ENCODE measurements at regions not wholly inside any gene's neighbourhood (a gene's known extent, or its start where the extent isn't known, plus 50 kb on each side); places are given as distances from the start of the nearest gene placed in this dataset.
"Not testable (repeated sequence)": the region's sequence is repeated elsewhere in the genome, so short reads cannot be mapped to it uniquely, and the experiment has no call there.

DNA sequence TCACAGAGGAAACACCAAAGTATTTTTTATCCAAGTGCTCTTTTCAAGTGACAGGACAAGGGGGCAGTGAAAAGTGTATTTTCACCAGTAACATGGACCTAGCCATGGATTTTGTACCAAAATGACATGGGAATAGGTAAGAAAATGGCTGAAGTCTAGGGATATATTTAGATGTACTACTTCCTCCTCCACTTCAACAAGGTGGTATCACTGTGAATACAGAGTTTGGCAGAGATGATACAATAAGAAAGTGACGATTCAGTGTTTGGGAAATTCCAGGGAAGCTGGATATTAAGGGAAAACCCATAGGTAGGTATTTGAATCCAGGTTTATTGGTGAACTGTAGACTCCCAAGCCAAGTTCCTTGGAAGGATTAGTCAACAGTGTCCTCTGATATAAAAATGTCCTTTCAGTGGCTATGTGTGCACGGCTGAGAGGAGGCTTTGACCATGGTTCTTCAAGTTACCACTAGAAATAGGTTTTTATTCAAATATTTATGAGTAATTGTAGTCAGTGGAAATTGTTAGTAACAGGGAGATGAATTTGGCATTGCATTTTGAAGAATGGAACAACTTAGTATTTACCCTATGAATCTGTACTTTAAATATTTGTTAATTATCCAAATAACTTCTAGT is 356.0 kb upstream of the CITED2 start:
- no peak for TF ChIP-seq CTCF (IDR thresholded peaks at IDR 0.05; ENCODE audit: unreplicated experiment)
- H3K4me3 Mint-ChIP-seq (ENCODE audit: unreplicated experiment): no peak overlapping the region
- POLR2A ChIA-PET: interaction anchor here (0.9 to 3.1 kb wide), 3 partner anchors 9 to 35 kb away, joined by 3 to 11 read pairs (median 4); no protein-coding TSS in a partner anchor
- H3K9me3 Mint-ChIP-seq (ENCODE audit: unreplicated experiment): peaks cover 10% of the 10 kb centered on the region
- peaks cover 16% of the 10 kb centered on the region for H3K4me1 Mint-ChIP-seq (ENCODE audit: insufficient read depth, unreplicated experiment)
- no peak overlapping the region for H3K27ac Mint-ChIP-seq (ENCODE audit: low read depth, unreplicated experiment)
- no TSS peak for BruUV-seq (replicated peaks)
- CTCF ChIA-PET: interaction anchor here (1.1 kb wide), 1 partner anchor 361 kb away, joined by 4 read pairs; no protein-coding TSS in a partner anchor
- intact Hi-C loops (cut with micrococcal nuclease): loop anchor here (10.0 kb wide), 1 partner anchor 356 kb away; the partner anchor contains the start of gene CITED2
- H3K27me3 Mint-ChIP-seq (ENCODE audit: insufficient read depth, unreplicated experiment): no peaks in the 10 kb centered on the region
- no peaks in the 10 kb centered on the region for H3K36me3 Mint-ChIP-seq (ENCODE audit: insufficient read depth, unreplicated experiment)
- no peak for DNase-seq (ENCODE audit: unreplicated experiment)

DNA sequence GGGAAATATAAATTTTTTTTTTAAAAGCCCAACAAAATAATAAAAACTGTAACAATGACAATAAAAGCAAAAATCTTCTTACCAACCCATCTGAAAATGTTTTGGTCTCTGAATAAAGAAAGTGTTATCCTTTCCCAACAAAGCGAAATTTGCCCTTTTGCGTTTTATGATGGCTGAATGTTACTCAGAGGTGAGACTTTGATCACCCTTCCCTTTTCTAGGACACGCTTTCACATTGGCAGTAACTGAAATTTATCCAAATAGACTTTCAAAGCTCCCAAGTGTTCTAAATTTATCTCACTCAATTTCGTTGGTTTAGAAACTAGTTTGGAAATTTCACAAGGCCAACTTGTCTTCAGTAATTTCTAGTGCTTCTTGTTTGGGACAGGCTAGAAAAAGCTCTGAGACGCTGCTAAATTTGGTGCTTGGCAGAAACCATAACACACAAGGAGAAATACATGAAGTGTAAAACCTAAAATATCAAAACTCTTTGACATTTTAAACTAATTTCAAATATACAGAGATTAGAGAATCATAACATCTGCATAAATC is 354.5 kb upstream of the CITED2 start:
- no TSS peak for BruUV-seq (replicated peaks)
- ChIA-PET POLR2A (no interaction called here), CTCF (interaction anchor here (0.6 kb wide), 1 partner anchor 11 kb away, joined by 4 read pairs; no protein-coding TSS in a partner anchor)
- intact Hi-C loops (cut with micrococcal nuclease): no loop called here
- H3K27me3 Mint-ChIP-seq (ENCODE audit: insufficient read depth, unreplicated experiment): no peaks in the 10 kb centered on the region
- H3K36me3 Mint-ChIP-seq (ENCODE audit: insufficient read depth, unreplicated experiment): no peaks in the 10 kb centered on the region
- H3K9me3 Mint-ChIP-seq (ENCODE audit: unreplicated experiment): peaks cover 10% of the 10 kb centered on the region
- no peak overlapping the region for H3K27ac Mint-ChIP-seq (ENCODE audit: low read depth, unreplicated experiment)
- no peak overlapping the region for H3K4me3 Mint-ChIP-seq (ENCODE audit: unreplicated experiment)
- peaks cover 16% of the 10 kb centered on the region for H3K4me1 Mint-ChIP-seq (ENCODE audit: insufficient read depth, unreplicated experiment)
- no peak for TF ChIP-seq CTCF (IDR thresholded peaks at IDR 0.05; ENCODE audit: unreplicated experiment)
- no peak for DNase-seq (ENCODE audit: unreplicated experiment)

GRCh38 chr6:139726272-139726671 is 351.8 kb upstream of the CITED2 start:
- POLR2A ChIA-PET: not testable (repeated sequence)

GRCh38 chr6:139722530-139722929 is 348.1 kb upstream of the CITED2 start:
- intact Hi-C loops (cut with micrococcal nuclease): no loop called here
- Mint-ChIP-seq H3K9me3 (ENCODE audit: unreplicated experiment) (peaks cover 10% of the 10 kb centered on the region), H3K27me3 (ENCODE audit: insufficient read depth, unreplicated experiment) (no peaks in the 10 kb centered on the region), H3K4me1 (ENCODE audit: insufficient read depth, unreplicated experiment) (no peaks in the 10 kb centered on the region), H3K4me3 (ENCODE audit: unreplicated experiment) (no peak overlapping the region), H3K36me3 (ENCODE audit: insufficient read depth, unreplicated experiment) (no peaks in the 10 kb centered on the region), H3K27ac (ENCODE audit: low read depth, unreplicated experiment) (no peak overlapping the region)
- no peak for TF ChIP-seq CTCF (IDR thresholded peaks at IDR 0.05; ENCODE audit: unreplicated experiment)
- BruUV-seq (replicated peaks): no TSS peak
- ChIA-PET POLR2A (interaction anchor here (0.7 to 2.8 kb wide), 8 partner anchors 9 to 347 kb away, joined by 3 to 16 read pairs (median 4); no protein-coding TSS in a partner anchor), CTCF (interaction anchor here (0.7 to 1.2 kb wide), 2 partner anchors 25 to 800 kb away, joined by 3 read pairs; no protein-coding TSS in a partner anchor)
- DNase-seq (ENCODE audit: unreplicated experiment): no peak

More at GRCh38 chr6:139726272-139726671, 351.8 kb upstream of the CITED2 start:
- BruUV-seq (replicated peaks); H3K27ac Mint-ChIP-seq (ENCODE audit: low read depth, unreplicated experiment); H3K4me1 Mint-ChIP-seq (ENCODE audit: insufficient read depth, unreplicated experiment); intact Hi-C loops (cut with micrococcal nuclease); H3K4me3 Mint-ChIP-seq (ENCODE audit: unreplicated experiment); DNase-seq (ENCODE audit: unreplicated experiment); H3K36me3 Mint-ChIP-seq (ENCODE audit: insufficient read depth, unreplicated experiment); H3K27me3 Mint-ChIP-seq (ENCODE audit: insufficient read depth, unreplicated experiment); CTCF ChIA-PET: not testable (repeated sequence)
- H3K9me3 Mint-ChIP-seq (ENCODE audit: unreplicated experiment): peaks cover 10% of the 10 kb centered on the region

Measured in MCF 10A (cell line).